ENCODE measurements at regions not wholly inside any gene's neighbourhood (a gene's known extent, or its start where the extent isn't known, plus 50 kb on each side); places are given as distances from the start of the nearest gene placed in this dataset.
A peak's percentile ranks its signal among the peaks of the same experiment; 100 is the strongest.

DNA sequence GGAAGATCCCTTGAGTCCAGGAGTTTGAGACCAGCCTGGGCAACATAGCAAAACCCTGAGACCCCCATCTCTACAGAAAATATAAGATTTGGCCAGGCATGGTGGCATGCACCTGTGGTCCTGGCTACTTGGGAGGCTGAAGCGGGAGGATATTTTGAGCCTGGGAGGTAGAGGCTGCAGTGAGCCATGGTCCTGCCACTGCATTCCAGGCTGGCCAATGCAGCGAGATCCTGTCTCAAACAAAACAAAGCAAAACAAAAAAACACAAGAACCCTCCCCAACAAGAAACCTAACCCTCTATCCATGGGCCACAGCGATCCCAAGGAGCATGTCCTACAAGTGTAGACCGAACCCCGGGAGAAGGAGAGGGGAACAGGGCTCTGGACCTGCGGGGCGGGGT lies 133.3 kb downstream of the MGAT5B start:
- no peak for DNase-seq

DNA sequence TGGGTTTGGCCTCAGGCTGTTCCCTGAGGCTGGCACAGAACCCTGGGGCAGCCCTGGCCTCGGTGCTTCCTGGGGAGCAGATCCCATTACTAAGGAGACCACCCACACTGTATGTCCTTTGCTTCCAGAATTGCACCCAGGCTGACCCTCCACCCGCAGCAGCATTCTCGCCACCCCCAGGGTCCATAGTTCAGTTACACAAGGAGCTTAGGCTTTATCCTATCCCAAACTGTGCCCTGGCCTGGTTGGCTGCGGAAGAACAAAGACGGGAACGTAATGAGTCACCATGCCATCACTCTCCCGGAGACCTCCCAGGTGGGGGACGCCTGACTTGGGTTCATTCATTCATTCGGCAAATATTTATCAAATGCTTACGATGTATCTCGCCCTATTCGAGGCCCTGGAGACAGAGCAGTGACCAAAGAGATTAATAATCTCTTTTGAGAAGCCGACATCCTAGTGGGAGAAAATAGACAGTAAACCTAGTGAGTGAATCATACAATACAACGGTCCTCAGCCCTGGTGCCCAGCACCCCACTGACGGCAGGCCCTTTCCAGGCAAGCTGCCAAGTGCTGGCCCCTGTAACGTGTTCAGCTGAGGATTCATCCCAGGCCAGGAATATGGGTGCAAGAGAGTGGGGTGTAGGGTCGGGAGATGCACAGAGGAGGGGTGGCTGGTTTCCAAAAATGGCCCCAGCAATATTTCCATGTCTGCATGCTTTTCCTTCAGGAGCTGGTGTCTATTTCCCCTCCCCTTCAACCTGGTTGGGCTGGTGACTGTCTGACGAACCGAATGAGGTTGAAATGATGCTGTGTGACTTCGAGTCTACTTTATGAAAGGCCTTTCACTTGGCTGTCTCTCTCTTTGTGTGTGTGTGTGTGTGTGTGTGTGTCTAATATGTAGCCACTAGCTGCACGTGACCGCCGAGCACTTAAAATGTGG lies 134.2 kb downstream of the MGAT5B start:
- no peak for DNase-seq

DNA sequence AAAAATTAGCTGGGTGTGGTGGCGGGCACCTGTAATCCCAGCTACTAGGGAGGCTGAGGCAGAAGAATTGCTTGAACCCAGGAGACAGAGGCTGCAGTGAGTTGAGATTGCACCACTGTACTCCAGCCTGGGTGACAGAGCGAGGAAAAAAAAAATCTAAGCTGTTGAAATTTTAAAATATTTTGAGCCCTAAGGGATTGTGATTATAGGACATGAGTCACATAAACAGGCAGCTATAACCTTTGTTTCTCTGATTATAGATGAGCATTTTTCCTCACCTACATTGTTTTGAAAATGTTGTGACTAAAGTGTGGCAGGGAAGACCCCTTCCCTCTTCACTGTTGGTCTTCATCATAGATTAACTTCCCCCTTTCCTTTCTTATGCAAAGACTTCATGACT lies 135.5 kb downstream of the MGAT5B start:
- DNase-seq, result no peak

DNA sequence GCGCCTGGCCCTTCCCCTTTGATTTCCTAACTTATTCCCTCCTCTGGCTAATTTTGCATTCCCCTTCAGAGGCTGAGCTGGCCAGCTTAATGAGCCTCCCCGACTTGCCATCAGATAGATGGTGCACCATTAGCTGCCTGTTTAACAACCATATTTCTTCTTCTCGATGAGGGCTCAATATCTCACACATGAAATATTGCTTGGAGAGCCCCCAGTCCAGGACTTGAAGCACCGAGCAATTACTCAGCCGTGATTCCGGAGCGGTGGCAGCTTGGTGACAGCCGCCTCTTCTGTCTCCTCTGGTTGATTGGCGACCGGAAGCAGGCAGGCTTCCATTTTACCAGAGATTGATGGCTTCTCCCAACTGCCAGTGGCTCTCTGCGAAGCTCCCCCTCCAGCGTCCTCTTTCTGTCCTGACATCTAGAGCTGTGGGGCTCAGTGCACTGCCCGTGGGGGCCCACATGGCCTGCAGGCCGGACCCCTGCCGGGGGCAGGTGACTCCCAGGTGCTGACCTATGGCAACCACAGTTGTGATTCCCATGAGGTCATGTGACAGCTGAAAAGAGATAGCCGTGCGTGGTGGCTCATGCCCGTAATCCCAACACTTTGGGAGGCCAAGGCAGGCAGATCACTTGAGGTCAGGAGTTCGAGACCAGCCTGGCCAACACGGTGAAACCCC lies 133.7 kb upstream of the SEC14L1 start:
- no peak for DNase-seq

DNA sequence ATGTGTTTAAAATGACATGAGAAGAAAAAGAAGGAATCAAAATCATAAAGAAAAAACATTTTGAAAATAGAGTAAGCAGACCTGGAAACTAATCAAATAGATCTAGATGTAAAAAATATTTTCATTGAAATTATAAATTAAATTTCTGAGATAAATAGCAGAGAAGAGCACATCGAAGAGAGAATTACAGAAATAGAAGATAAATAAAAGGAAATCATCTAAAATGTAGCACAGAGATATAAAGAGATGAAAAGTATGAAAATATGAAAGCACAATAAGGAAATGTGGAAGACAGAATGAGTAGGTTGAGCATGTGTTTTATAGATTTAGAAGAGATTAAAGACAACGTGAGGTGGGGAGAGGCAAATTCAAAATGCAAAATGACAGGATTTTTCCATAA lies 130.9 kb upstream of the SEC14L1 start:
- DNase-seq, result no peak

DNA sequence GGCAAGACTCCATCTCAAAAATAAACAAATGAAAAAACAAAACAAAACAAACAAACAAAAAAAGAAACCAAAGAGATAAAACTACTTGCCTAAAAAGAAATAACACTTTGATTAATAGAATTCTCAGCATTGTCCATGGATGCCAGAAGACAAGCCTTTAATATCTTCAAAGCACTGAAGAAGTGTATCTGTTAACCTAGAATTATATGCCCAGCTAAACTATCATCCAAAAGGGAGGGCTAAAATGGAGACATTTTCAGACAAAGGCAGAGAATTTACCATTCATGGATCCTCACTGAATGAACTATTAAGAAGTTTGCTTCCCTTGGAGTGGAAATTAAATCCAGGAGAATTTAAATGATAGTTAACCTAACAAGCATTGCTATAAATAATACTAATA lies 130.1 kb upstream of the SEC14L1 start:
- DNase-seq, result no peak

DNA sequence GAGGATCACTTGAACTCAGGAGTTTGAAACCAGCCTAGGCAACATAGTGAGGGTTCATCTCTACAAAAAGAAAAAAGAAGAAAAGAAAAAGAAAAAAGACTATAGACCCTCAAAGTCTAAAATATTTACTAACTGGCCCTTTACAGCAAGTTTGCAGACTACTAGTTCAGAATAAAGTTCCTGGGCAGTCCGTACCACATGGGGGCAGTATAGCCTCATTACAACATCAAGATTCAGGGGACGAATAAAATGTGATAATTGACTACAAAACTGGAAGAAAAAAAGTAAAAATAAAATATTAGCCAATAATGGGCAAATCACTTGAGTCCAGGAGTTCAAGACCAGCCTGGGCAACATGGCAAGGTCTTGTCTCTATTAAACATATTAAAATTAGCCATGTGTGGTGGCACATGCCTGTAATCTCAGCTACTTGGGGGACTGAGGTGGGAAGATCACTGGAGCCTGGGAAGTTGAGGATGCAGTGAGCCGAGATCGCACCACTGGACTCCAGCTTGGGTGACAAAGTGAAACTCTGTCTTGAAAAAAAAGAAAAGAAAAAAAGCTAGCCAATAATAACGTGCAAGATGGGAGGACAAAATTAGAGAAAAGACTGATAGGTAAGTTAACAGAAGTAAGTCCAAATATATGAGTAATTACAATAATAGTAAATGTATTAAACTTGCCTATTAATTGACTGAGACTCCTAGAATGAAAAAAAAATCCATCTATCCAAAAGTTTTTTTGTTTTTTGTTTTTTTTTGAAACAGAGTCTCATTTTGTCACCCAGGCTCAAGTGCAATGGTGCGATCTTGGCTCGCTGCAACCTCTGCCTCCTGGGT lies 129.4 kb upstream of the SEC14L1 start:
- no peak for DNase-seq

DNA sequence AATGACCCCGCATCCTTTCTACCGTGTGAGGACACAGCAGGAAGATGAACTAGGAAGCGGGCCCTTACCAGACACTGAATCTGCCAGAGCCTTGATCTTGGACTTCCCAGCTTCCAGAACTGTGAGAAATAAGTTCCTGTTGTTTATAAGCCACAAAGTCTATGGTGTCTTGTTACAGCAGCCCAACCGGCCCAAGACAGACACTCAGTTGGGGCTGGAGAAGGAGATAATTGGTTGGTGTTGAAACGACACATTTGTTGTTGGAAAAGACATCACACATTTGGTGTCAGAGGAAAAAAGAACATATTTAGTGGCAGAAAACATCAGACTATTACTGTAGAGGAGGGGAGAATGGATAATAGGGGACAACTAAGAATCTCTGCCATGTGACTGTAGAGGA lies 122.3 kb upstream of the SEC14L1 start:
- no peak for DNase-seq

DNA sequence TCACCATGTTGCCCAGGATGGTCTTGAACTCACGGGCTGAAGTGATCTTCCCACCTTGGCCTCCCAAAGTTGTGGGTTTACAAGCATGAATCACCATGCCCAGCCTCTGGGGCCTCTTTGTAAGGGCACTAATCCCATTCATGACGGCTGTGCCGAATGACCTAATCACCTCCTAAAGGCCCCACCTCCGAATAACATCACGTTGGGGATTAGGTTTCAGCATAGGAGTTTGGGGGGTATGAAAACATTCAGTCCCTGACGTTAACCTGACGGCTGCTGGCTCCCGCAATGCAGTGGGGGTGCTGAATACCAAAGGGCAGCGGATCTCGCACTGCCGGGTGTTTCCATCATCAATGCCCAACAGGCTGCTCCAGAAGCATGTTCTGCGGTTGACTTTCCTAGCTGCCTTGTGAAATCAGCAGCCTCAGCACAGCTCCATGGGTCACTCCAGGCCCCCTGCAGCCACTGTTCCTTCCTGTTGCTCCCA lies 120.8 kb upstream of the SEC14L1 start:
- DNase-seq, result no peak

DNA sequence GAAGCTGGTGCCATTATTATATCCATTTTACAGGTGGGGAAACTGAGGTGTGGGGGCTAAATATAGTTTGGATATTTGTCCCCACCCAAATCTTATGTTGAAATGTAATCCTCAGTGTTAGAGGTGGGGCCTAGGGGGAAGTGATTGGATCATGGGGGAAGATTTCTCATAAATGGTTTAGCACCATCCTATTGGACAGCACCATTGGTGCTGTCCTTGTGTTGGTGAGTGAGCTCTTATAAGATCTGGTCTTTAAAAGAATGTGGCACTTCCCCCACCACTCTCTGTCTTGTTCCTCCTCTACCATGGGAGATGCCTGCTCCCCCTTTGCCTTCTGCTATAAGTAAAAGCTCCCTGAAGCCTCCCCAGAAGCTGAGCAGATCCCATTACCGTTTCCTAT lies 119.8 kb upstream of the SEC14L1 start:
- no peak for DNase-seq

DNA sequence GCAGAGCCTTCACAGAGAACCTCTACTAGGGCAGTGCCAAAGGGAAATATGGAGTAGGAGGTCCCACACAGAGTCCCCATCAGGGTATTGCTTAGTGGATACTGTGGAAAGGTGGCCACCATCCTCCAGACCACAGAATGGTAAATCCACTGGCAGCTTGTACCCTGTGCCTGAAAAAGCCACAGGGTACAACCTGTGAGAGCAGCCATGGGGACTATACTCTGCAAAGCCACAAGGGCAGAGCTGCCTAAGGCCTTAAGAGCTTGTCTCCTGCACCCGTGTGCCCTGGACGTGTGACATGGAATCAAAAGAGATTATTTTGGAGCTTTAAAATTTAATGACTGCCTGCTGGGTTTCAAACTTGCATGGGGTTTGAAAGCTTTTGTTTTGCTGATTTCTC lies 118.0 kb upstream of the SEC14L1 start:
- no peak for DNase-seq

DNA sequence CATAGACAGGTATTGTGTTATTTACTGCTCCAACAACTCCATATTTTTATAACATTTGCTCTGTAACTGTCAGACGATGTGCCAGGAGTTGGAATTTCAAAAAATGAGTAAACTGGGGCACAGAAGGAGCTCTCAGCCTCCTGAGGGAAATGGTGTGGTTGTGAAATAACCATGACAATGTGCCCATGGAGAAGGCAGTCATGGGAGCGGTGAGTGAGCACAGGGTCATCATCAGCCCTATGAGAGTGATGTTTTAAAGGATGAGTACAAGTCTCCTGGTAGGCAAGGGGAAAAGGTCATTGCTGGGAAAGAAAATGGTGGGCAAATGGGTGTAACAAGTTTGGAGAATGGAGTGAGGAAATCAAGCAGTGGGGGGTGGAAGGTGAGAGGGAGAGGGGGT lies 115.0 kb upstream of the SEC14L1 start:
- no peak for DNase-seq

DNA sequence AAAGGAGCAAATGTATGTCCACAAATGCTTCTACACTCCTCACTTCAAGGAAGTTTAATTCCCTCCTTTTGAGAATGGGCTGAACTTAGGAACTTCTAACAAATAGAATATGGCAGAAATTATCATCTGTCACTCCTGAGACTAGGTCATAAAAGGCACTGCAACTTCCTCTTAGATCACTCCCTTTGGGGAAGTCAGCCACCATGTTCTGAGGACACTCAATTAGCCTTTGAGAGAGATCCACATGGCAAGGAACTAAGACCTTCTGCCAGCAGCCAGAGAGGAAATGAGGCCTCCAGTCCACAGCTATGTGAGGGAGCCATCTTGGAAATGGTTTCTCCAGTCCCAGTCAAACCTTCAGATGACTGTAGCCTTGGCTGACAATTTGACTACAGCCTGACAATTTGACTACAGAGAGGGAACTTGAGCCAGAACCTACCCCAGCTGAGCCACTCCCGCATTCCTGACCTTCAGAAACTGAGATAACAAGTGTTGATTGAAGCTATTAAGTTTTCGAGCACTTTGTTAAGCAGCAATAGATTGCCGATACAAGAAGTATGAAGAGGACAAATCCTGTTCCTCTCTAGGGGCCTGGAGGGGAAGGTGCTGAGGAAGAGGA lies 113.4 kb upstream of the SEC14L1 start:
- no peak for DNase-seq

DNA sequence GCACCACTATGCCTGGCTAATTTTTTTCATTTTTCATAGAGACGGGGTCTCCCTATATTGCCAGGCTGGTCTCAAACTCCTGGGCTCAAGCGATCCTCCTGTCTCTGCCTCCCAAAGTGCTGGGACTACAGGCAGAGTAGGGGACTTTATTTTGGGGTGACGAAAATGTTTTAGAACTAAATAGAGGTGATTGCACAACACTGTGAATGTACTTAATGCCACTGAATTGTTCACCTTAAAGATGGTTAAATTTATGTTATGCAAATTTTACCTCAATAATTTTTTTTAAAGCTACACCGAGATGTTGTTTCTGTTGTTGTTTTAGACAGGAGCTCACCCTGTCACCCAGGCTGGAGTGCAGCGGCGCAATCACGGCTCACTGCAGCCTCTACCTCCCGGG lies 111.9 kb upstream of the SEC14L1 start:
- DNase-seq, result no peak

DNA sequence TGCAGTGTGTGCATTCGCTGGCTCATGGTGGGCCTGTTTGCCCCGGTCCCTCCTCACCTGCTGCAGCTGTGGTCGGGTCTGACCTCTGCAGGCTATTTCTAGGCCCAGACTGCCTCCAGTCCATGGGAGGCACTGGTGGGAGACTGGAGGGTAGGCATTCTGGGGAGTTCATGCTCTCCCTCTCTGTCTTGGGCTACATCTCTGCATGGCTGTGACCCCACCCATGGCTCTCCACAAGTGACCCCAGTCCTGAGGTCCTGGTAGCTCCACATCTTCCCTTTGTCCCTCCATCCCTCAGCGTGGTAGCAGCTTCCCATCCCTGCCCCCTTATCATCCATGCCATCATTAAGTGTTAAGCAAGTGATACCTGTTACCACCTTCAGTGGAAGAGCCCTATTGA lies 107.8 kb upstream of the SEC14L1 start:
- DNase-seq, result no peak

DNA sequence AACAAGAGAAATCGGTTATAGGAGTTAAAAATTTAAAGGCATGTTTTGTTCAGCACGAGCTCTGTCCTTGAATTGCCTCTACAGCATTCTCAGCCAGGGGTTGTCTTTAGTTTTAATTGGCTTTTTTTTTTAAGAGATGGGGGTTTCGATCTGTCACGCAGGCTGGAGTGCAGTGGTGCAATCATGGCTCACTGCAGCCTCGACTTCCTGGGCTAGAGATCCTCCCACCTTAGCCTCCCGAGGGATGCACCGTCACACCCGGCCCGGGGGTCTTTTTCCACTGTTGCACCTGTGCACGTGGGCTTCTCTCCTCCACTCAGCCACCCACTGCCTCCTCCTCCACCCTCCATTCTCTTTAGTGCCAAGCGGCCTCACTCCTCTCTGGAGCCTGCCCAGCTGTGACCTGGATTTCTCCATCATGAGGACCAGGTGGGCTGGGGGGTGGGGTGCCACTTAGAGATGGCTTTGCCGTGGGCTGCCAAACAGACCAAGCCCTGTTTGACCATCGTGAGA lies 106.8 kb upstream of the SEC14L1 start:
- DNase-seq, result no peak

DNA sequence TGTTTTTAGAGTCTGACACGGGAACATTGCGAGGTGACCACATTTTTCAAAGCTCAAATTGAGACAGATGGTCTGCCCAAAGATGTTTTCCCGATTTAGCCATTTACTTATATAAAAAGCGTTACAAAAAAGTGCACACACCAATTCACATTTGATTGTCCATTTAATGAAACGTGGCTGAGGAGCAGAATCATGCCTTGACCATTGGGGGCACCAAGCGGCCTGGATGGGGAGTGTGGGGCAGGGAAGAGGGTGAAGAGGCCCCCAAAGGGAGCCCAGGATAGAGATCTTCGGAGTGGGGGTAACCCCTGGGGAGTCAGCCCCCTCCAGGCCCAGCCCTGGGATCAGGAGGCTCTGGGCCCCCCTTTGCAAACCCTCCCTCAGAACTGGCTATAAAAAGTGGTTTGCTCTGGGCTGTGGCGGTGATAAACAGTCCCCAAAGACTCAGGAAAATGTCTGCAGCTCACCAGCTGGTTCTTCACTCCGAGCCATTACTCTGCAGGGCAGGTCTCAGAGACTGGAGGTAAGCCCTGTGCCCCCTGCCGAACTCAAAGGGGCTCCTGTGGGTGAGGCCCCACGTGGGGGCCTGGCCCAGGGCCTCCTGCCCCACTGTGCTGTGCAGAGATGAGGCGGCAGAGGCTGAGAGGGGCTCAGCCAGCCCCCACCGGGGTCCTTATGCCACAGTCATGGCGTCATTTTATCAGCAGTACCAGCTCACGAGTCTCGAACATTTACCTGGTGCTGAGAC lies 105.9 kb upstream of the SEC14L1 start:
- no peak for DNase-seq

DNA sequence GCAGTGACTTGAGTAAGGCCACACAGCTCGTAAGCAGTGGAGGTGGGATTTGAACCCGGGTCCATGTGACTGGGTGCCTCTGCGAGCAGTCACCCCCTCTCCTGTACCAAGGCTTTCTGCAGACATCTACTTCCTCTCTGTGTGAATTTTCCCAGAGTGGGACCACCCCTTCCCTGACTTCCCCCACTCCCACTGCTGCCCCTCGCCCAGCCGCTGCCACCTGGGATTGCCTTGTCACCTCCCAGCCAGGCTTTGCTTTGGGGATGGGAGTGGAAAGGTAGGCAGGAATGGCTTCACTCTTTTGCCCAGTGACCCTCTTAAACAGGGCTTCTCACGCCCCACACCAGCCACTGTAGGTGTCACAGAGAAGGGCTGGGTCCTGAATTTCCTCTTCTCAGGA lies 105.2 kb upstream of the SEC14L1 start:
- DNase-seq, result no peak

DNA sequence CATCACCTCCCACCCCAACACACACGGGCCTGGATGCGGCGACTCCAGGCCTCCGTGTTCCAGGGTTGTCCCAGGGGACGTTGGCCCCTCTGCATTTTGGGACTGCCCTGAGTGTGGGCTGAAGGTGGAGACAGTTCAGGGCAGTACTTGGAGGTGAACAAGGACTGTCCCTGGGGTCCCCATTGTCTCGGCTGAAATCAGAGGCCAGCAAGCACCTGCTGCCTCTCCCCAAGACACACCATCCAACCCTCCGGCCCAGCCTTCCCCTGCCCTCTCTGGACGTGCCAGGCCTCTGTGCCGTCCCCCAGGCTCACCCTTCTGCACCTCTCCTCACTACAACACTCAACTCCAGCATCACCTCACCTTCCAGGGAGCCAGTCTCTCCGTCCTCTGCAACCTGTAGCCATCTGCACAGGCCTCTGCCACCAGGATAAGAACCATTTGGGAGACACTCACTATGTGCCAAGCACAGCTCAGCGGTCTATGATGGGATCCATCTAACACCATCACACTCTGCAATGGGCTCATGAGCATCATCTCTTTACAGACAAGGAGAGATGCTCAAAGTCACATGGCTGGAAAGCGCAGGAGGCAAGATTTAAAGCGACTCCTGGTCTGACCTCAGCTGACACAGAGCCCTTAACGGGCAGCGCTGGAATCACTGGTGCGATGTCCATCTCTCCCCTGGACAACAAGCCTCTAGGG lies 104.5 kb upstream of the SEC14L1 start:
- no peak for DNase-seq

DNA sequence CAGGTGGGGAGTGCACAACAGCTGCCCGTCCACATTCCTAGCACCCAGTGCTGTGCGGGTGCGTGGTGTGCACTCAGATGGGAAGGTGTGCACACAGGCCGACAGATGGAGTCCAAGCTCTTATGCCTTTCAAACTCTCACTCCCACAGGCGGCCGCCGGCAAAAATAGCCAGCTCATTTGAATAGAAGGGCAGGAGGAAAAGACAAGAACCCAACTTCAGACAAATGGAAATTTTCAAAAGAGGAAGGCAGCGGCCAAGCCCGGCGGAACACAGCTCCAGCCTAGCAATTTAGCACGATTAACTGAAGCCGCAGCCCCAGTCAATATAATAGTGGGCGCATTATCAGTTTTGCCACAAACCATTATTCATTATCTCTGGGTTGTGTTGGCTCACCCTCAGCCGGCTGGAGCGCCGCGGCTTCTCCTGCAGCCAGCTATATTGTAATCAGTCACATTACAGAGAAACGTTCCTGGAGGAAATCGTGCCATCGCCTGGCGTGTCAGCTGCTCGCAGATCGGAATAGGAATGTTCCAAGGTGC lies 103.9 kb upstream of the SEC14L1 start:
- DNase-seq, result peak; percentile 45
